ENCODE measurements at regions not wholly inside any gene's neighbourhood (a gene's known extent, or its start where the extent isn't known, plus 50 kb on each side); places are given as distances from the start of the nearest gene placed in this dataset.

- no peak for DNase-seq (ENCODE audit: low read depth in 2 of 2)
Measured at GRCh38 chr3:34292605-34293300, 494.3 kb downstream of the PDCD6IP start.

- DNase-seq (ENCODE audit: low read depth in 2 of 2): no peak
Measured at GRCh38 chr3:34294240-34294639, 495.8 kb downstream of the PDCD6IP start.

GRCh38 chr3:34296796-34297195 is 498.4 kb downstream of the PDCD6IP start:
- no peak for DNase-seq (ENCODE audit: low read depth in 2 of 2)

- DNase-seq (ENCODE audit: low read depth in 2 of 2): no peak
Measured at GRCh38 chr3:34298653-34299052, 500.2 kb downstream of the PDCD6IP start.

GRCh38 chr3:34300621-34301020 is 502.2 kb downstream of the PDCD6IP start:
- DNase-seq (ENCODE audit: low read depth in 2 of 2): no peak

GRCh38 chr3:34301313-34301712 is 502.9 kb downstream of the PDCD6IP start:
- DNase-seq (ENCODE audit: low read depth in 2 of 2): no peak

- DNase-seq (ENCODE audit: low read depth in 2 of 2): no peak
Measured at GRCh38 chr3:34305266-34305665, 506.8 kb downstream of the PDCD6IP start.

- no peak for DNase-seq (ENCODE audit: low read depth in 2 of 2)
Measured at GRCh38 chr3:34312684-34313083, 514.3 kb downstream of the PDCD6IP start.

GRCh38 chr3:34319881-34320280 is 521.5 kb downstream of the PDCD6IP start:
- no peak for DNase-seq (ENCODE audit: low read depth in 2 of 2)

GRCh38 chr3:34323517-34323916 is 525.1 kb downstream of the PDCD6IP start:
- DNase-seq (ENCODE audit: low read depth in 2 of 2): no peak

- DNase-seq (ENCODE audit: low read depth in 2 of 2): no peak
Measured at GRCh38 chr3:34346656-34347055, 548.2 kb downstream of the PDCD6IP start.

- no peak for DNase-seq (ENCODE audit: low read depth in 2 of 2)
Measured at GRCh38 chr3:34351882-34352777, 553.7 kb downstream of the PDCD6IP start.

- DNase-seq (ENCODE audit: low read depth in 2 of 2): no peak
Measured at GRCh38 chr3:34352778-34353331, 554.4 kb downstream of the PDCD6IP start.

GRCh38 chr3:34357461-34357860 is 559.0 kb downstream of the PDCD6IP start:
- DNase-seq (ENCODE audit: low read depth in 2 of 2): no peak

- DNase-seq (ENCODE audit: low read depth in 2 of 2): no peak
Measured at GRCh38 chr3:34359064-34359463, 560.6 kb downstream of the PDCD6IP start.

- no peak for DNase-seq (ENCODE audit: low read depth in 2 of 2)
Measured at GRCh38 chr3:34360713-34361112, 562.3 kb downstream of the PDCD6IP start.

- peak in 1 of 2 donors; percentile 0 for DNase-seq (ENCODE audit: low read depth in 2 of 2)
Measured at GRCh38 chr3:34361921-34362320, 563.5 kb downstream of the PDCD6IP start.

GRCh38 chr3:34362910-34363309 is 564.5 kb downstream of the PDCD6IP start:
- DNase-seq (ENCODE audit: low read depth in 2 of 2): no peak

GRCh38 chr3:34363881-34364280 is 565.5 kb downstream of the PDCD6IP start:
- no peak for DNase-seq (ENCODE audit: low read depth in 2 of 2)

- DNase-seq (ENCODE audit: low read depth in 2 of 2): no peak
Measured at GRCh38 chr3:34364335-34364734, 565.9 kb downstream of the PDCD6IP start.

GRCh38 chr3:34365231-34365630 is 566.8 kb downstream of the PDCD6IP start:
- no peak for DNase-seq (ENCODE audit: low read depth in 2 of 2)

- DNase-seq (ENCODE audit: low read depth in 2 of 2): no peak
Measured at GRCh38 chr3:34365771-34366170, 567.3 kb downstream of the PDCD6IP start.

- no peak for DNase-seq (ENCODE audit: low read depth in 2 of 2)
Measured at GRCh38 chr3:34367521-34367920, 569.1 kb downstream of the PDCD6IP start.

All from stimulated activated CD8-positive, alpha-beta memory T cell treated with anti-CD3 and anti-CD28 coated beads, Interleukin-15, amount 100 ng/mL, for 48 hours (primary cell).